ENCODE measurements at regions not wholly inside any gene's neighbourhood (a gene's known extent, or its start where the extent isn't known, plus 50 kb on each side); places are given as distances from the start of the nearest gene placed in this dataset.

- TF ChIP-seq EZH2 (IDR thresholded peaks at IDR 0.05; ENCODE audit: insufficient read depth, poor library complexity, severe bottlenecking) (no peak), EZH2phosphoT487 (IDR thresholded peaks at IDR 0.05; ENCODE audit: insufficient read depth, low read depth) (no peak)
Observed at GRCh38 chr2:221997683-221998082, 301.1 kb downstream of the PAX3 start.
